HG03575 (cell line): ENCODE measurements at regions not wholly inside any gene's neighbourhood (a gene's known extent, or its start where the extent isn't known, plus 50 kb on each side); places are given as distances from the start of the nearest gene placed in this dataset.

ENCODE experiments used
- ATAC-seq: cut with Tn5 transposase; IDR thresholded peaks from one replicate; pipeline ENCODE4 v1.9.1; 2021; ENCODE audit not compliant: unreplicated experiment, insufficient number of reproducible peaks, low FRiP score; ENCODE audit errors: extremely low read depth

DNA sequence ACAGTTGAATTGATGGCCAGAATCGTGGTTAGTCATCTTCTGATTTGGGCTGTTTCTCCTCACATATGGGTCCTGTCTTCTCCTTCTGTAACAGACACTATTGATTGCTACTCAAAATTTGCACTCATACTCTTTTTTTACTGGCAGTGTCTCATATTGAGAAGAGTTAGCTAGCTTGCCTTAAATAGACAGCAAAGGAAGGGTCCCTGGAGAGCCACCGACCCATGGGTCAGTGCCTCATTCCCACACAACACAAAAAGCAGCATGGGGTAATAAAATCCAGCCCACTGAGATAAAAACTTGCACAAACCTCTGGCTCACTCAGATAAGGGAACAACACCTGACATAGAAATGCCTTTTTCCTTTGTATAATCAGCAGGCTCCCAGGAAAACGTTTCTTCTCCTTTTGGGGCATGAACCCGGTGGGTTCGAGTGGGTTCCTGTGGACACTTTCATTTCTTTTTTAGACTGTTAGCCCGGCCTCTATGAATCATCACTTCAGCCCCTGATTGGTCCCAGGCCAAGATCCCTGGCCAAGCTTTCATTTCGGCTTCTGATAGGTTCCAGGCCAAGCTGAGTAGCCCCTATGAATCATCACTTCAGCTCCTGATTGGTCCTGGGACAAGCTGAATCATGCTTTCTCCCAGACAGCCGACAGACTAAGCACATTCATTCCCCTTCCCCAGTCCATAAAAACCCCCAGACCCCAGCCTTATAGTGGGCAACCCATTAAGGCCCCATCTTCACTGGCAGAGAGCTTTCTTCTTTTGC lies 408.1 kb downstream of the DCAF12L2 start:
- ATAC-seq, result no peak

DNA sequence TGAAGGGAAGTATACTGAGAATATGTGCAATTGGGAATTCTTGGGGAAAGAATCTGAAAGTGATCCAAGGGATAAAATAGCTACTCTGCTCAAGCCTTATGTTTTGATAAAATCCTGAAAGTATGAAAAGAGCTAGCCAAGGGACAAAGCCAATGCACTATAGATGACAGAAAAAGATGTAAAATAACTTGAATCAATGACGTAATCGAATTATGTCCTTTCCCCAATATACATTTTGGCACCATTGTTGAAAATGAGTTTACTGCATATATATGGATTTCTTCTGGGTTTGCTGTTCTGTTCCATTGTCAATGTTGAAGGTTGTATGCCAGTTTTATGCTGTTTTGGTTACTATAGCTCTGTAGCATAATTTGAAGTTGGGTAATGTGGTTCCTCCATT lies 407.3 kb downstream of the DCAF12L2 start:
- ATAC-seq, result no peak

DNA sequence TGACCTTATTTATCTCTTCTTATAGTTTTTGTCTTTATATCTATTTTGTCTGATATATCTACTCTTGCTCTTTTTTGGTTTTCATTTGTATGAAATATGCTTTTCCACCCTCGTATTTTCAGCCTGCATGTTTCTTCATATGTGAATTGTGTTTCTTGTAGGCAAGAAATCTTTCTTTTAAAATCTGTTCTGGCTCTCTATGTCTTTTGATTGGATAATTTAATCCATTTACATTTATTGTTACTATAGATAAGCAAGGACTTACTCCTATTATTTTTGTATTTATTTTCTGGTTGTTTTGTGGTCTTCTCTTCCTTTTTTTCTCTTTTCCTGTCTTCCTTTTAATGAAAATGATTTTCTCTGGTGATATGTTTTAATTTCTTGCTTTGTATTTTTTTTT lies 403.1 kb downstream of the DCAF12L2 start:
- ATAC-seq, result no peak

- no peak for ATAC-seq
These were observed 400.7 kb downstream of the DCAF12L2 start for GRCh38 chrX:125765347-125765746.

DNA sequence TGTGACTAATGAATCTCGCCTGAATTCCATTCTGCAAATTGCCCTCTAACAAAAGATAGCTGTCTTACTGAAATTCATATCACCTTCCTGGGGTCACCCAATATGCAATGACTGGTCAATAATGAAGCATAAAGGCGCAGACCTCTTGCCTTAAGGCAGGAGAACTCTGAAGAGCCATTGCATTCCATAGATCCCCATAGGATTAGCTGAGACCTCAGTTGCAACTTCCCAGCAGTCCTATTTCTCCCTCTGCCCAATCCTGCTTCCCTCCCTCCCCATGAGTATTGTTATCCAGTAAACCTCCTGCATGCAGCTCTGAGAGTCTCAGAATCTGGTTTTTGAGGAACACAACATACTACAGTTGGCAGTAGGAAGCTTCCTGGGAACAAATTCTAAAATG lies 396.5 kb downstream of the DCAF12L2 start:
- no peak for ATAC-seq

GRCh38 chrX:125778261-125778660 lies 387.8 kb downstream of the DCAF12L2 start:
- no peak for ATAC-seq

- ATAC-seq, result no peak
These were observed 383.9 kb downstream of the DCAF12L2 start for GRCh38 chrX:125782184-125782583.

- no peak for ATAC-seq
These were observed 379.8 kb downstream of the DCAF12L2 start for GRCh38 chrX:125786316-125786715.

DNA sequence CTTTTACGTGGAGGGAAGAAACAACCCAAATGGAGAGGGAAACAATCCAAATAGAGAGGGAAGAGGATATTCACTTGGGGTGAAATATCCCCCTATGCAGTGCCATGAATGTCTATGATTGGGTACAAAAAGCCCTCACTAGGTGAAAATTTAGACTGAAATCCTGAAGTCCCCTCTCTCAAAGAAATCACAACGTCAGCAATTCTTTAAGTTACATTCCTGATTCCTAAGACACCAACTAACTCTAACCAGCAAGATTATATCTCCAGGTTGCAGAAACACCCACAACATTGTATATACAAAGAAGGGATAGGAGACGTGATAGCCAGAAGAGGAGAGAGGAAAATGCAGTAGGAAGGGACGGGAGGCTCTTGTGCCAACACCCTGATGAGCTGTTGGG lies 374.3 kb downstream of the DCAF12L2 start:
- ATAC-seq, result no peak

DNA sequence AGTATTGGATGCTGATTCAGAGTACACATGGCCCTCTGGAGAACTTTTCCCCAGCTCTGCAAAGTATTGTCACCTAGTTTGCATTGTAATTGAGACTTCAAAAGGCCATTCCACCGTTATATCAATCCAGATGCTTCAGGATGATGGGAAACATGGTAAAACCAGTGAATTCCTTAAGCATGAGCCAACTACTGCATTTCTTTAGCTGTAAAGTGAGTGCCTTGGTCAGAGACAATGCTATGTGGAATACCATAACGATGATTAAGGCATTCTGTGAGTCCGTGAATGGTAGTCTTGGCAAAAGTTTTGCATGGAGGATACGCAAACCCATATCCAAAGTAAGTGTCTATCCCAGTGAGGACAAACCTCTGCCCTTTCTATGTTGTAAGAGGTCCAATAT lies 355.2 kb downstream of the DCAF12L2 start:
- ATAC-seq, result no peak

GRCh38 chrX:125826080-125826479 lies 340.0 kb downstream of the DCAF12L2 start:
- no peak for ATAC-seq

DNA sequence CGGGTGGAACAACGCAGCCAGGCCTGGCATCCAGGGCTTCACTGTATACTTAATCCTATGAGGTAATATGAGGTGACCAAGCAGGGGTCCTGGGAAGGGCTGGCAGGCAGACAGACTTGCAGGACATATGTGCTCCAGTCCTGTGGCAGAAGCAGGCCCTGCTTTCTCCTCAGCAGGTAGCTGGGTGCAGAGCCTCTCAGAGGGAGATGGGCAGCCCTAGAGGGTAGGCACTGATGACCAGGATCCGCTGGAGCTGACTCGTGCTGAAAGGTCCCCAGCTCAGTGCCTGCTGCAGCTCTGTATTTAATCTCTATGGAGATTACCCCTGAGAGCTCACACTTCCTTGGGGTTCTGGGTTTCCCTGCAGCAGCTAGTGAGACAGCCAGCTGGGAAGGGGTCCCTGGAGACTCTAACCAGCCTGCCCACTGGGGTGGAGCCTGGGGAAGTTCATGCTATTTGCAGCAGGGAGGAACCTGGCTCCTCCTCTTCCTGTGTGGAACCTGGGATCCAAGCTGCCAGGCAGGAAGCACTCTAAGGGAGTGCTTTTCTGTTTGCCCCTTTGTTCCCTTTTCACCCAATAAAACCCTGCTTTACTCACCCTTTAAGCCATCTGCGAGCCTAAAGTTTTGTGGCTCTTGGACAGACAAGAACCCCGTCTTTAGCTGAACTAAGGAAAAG lies 339.2 kb downstream of the DCAF12L2 start:
- no peak for ATAC-seq

- ATAC-seq, result no peak
These were observed 319.8 kb downstream of the DCAF12L2 start for GRCh38 chrX:125846271-125846670.

DNA sequence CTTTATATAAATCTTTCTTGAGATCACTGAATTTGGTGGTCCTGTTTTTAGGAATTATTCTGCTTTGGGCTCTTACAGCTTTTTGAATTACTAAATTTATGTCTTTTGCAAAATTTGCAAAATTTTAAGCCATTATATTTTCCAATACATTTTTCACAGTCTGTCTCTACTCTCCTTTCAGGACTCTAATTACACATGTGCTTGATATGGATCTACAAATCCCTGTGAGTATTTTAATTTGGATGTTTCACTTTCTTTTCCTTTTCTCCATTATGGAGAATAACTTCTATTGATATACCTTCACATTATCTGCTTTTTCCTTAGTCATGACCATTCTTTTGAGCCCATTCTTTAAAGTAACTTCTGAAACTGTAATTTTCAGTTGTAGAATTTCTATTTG lies 315.4 kb downstream of the DCAF12L2 start:
- no peak for ATAC-seq

DNA sequence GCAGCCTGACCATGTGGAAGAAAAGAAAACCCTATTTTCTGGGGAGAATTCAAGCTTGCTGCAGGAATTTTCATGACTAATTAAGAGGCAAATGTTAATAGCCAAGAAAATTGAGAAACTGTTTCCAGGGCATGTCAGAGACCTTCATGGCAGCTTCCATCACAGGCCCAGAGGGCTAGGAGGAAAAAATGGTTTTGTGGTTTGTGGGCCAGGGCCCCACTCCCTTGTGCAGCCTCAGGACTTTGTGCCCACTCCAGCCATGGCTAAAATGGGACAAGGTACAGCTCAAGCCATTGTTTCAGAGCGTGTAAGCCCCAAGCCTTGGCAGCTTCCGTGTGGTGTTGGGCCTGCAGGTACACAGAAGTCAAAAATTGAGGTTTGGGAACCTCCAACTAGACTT lies 282.9 kb downstream of the DCAF12L2 start:
- ATAC-seq, result no peak

DNA sequence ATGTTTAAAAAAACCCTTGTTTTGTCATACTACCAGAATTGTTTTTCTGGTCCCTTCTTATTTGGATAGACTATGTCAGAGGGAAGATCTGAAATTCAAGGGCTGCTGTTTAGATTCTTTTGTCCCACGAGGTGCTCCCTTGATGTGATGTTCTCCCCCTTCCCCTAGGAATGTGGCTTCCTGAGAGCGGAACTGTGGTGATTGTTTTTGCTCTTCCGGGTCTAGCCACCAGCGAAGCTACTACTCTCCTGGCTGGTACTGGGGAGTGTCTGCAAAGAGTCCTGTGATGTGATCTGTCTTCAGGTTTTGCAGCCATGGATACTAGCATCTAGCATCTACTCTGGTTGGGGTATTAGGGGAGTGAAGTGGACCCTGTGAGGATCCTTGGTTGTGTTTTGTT lies 271.1 kb downstream of the DCAF12L2 start:
- ATAC-seq, result no peak

GRCh38 chrX:125895518-125895917 lies 270.6 kb downstream of the DCAF12L2 start:
- no peak for ATAC-seq

- ATAC-seq, result no peak
These were observed 239.8 kb downstream of the DCAF12L2 start for GRCh38 chrX:125926295-125926694.

- no peak for ATAC-seq
These were observed 225.1 kb downstream of the DCAF12L2 start for GRCh38 chrX:125940985-125941384.

DNA sequence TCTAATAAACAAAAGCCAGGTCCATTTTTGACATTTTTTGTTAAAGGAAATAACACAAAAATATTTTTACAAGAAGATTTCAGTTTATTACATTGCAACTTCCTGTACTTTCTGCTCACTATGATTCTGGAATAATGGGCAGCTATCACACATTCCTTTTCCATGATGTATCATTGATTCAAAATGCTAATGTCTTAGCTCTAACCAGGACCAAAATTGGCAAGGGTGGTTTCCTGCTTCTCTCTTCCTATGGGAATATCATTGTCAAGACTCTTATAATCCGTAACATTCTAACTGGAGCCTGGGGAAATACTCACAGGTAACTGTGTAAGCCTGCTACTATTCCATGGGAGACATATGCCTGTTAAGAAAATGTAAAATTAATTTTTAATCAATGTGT lies 218.6 kb downstream of the DCAF12L2 start:
- no peak for ATAC-seq

- ATAC-seq, result no peak
These were observed 213.1 kb downstream of the DCAF12L2 start for GRCh38 chrX:125952973-125953372.
